ENCODE measurements at regions not wholly inside any gene's neighbourhood (a gene's known extent, or its start where the extent isn't known, plus 50 kb on each side); places are given as distances from the start of the nearest gene placed in this dataset.

- Histone ChIP-seq H3K9me3 (no peaks in the 10 kb centered on the region), H3K27ac (no peak overlapping the region), H3K27me3 (replicated peaks; ENCODE audit: insufficient read depth) (no peaks in the 10 kb centered on the region), H3K36me3 (no peaks in the 10 kb centered on the region), H3K4me3 (no peak overlapping the region), H3K4me1 (replicated peaks) (no peaks in the 10 kb centered on the region)
- WGBS: 94% methylated on average over 3 of the region's 3 CpGs
- no peak for DNase-seq (ENCODE audit: low spot score)
- no peak for TF ChIP-seq POLR2AphosphoS5 (IDR thresholded peaks at IDR 0.05)
- no peak for TF ChIP-seq POLR2A (IDR thresholded peaks at IDR 0.05)
- TF ChIP-seq CTCF (IDR thresholded peaks at IDR 0.05): no peak
- intact Hi-C loops (cut with DNase I): no loop called here
Measured at GRCh38 chr10:43849551-43849950, 200.9 kb upstream of the ZNF32 start.

- WGBS: 64% methylated on average over 4 of the region's 4 CpGs
- H3K27me3 ChIP-seq (replicated peaks; ENCODE audit: insufficient read depth): no peaks in the 10 kb centered on the region
- TF ChIP-seq POLR2A (IDR thresholded peaks at IDR 0.05): no peak
- no peak for TF ChIP-seq POLR2AphosphoS5 (IDR thresholded peaks at IDR 0.05)
- no peak for TF ChIP-seq CTCF (IDR thresholded peaks at IDR 0.05)
- no peaks in the 10 kb centered on the region for H3K36me3 ChIP-seq
- no peak overlapping the region for H3K4me3 ChIP-seq
- H3K9me3 ChIP-seq: no peaks in the 10 kb centered on the region
- H3K27ac ChIP-seq: no peak overlapping the region
- no peaks in the 10 kb centered on the region for H3K4me1 ChIP-seq (replicated peaks)
- no peak for DNase-seq (ENCODE audit: low spot score)
- intact Hi-C loops (cut with DNase I): no loop called here
Measured at GRCh38 chr10:43846968-43847367, 198.3 kb upstream of the ZNF32 start.

GRCh38 chr10:43846187-43846680 lies 197.6 kb upstream of the ZNF32 start:
- H3K27ac ChIP-seq: no peak overlapping the region
- no peak for TF ChIP-seq CTCF (IDR thresholded peaks at IDR 0.05)
- TF ChIP-seq POLR2AphosphoS5 (IDR thresholded peaks at IDR 0.05): no peak
- TF ChIP-seq POLR2A (IDR thresholded peaks at IDR 0.05): no peak
- WGBS: 72% methylated on average over 11 of the region's 11 CpGs
- no peak for DNase-seq (ENCODE audit: low spot score)
- intact Hi-C loops (cut with DNase I): no loop called here
- no peaks in the 10 kb centered on the region for H3K4me1 ChIP-seq (replicated peaks)
- no peak overlapping the region for H3K4me3 ChIP-seq
- no peaks in the 10 kb centered on the region for H3K27me3 ChIP-seq (replicated peaks; ENCODE audit: insufficient read depth)
- no peaks in the 10 kb centered on the region for H3K9me3 ChIP-seq
- no peaks in the 10 kb centered on the region for H3K36me3 ChIP-seq

- TF ChIP-seq POLR2A (IDR thresholded peaks at IDR 0.05): no peak
- TF ChIP-seq POLR2AphosphoS5 (IDR thresholded peaks at IDR 0.05): no peak
- TF ChIP-seq CTCF (IDR thresholded peaks at IDR 0.05): no peak
- WGBS: 71% methylated on average over 5 of the region's 5 CpGs
- H3K4me3 ChIP-seq: no peak overlapping the region
- H3K27me3 ChIP-seq (replicated peaks; ENCODE audit: insufficient read depth): no peaks in the 10 kb centered on the region
- H3K36me3 ChIP-seq: no peaks in the 10 kb centered on the region
- H3K4me1 ChIP-seq (replicated peaks): no peaks in the 10 kb centered on the region
- no peaks in the 10 kb centered on the region for H3K9me3 ChIP-seq
- H3K27ac ChIP-seq: no peak overlapping the region
- intact Hi-C loops (cut with DNase I): no loop called here
- no peak for DNase-seq (ENCODE audit: low spot score)
Measured at GRCh38 chr10:43845121-43845520, 196.4 kb upstream of the ZNF32 start.

GRCh38 chr10:43844221-43844620 lies 195.5 kb upstream of the ZNF32 start:
- no peak for DNase-seq (ENCODE audit: low spot score)
- Histone ChIP-seq H3K27me3 (replicated peaks; ENCODE audit: insufficient read depth) (no peaks in the 10 kb centered on the region), H3K27ac (no peak overlapping the region), H3K4me1 (replicated peaks) (no peaks in the 10 kb centered on the region), H3K4me3 (no peak overlapping the region), H3K9me3 (no peaks in the 10 kb centered on the region), H3K36me3 (no peaks in the 10 kb centered on the region)
- intact Hi-C loops (cut with DNase I): no loop called here
- TF ChIP-seq POLR2A (IDR thresholded peaks at IDR 0.05) (no peak), CTCF (IDR thresholded peaks at IDR 0.05) (no peak), POLR2AphosphoS5 (IDR thresholded peaks at IDR 0.05) (no peak)
- 89% methylated on average over 4 of the region's 4 CpGs for WGBS
